ENCODE measurements at regions not wholly inside any gene's neighbourhood (a gene's known extent, or its start where the extent isn't known, plus 50 kb on each side); places are given as distances from the start of the nearest gene placed in this dataset.
A peak's percentile ranks its signal among the peaks of the same experiment; 100 is the strongest.

DNA sequence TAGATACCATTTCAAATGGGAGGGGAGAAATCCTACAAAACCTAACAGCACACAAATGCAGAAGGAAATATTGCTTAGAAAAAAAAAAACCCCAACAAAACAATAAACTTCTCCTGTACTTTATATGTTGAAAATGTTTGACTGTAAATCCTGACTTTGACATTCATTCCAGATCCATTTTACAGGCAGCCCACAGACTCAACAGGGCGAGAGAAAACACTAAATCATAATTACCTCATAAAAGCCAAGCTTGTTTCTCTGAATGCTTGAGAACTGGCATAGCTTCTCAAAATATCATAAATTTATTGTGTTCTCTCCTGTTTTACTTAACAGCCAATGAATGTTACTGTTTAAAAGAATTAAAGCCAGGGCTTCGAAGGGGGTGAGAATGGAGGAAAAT lies 273.2 kb downstream of the CD83 start:
- Mint-ChIP-seq H3K27ac (ENCODE audit: unreplicated experiment) (no peak overlapping the region), H3K4me1 (ENCODE audit: unreplicated experiment) (no peaks in the 10 kb centered on the region), H3K9me3 (ENCODE audit: unreplicated experiment) (no peaks in the 10 kb centered on the region), H3K36me3 (ENCODE audit: unreplicated experiment) (no peaks in the 10 kb centered on the region), H3K27me3 (ENCODE audit: unreplicated experiment) (peaks cover 55% of the 10 kb centered on the region), H3K4me3 (ENCODE audit: unreplicated experiment) (no peak overlapping the region)
- TF ChIP-seq, protein P1, sequence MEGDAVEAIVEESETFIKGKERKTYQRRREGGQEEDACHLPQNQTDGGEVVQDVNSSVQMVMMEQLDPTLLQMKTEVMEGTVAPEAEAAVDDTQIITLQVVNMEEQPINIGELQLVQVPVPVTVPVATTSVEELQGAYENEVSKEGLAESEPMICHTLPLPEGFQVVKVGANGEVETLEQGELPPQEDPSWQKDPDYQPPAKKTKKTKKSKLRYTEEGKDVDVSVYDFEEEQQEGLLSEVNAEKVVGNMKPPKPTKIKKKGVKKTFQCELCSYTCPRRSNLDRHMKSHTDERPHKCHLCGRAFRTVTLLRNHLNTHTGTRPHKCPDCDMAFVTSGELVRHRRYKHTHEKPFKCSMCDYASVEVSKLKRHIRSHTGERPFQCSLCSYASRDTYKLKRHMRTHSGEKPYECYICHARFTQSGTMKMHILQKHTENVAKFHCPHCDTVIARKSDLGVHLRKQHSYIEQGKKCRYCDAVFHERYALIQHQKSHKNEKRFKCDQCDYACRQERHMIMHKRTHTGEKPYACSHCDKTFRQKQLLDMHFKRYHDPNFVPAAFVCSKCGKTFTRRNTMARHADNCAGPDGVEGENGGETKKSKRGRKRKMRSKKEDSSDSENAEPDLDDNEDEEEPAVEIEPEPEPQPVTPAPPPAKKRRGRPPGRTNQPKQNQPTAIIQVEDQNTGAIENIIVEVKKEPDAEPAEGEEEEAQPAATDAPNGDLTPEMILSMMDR (IDR thresholded peaks at IDR 0.05), result no peak
- DNase-seq (ENCODE audit: extremely low spot score, unreplicated experiment), result no peak

DNA sequence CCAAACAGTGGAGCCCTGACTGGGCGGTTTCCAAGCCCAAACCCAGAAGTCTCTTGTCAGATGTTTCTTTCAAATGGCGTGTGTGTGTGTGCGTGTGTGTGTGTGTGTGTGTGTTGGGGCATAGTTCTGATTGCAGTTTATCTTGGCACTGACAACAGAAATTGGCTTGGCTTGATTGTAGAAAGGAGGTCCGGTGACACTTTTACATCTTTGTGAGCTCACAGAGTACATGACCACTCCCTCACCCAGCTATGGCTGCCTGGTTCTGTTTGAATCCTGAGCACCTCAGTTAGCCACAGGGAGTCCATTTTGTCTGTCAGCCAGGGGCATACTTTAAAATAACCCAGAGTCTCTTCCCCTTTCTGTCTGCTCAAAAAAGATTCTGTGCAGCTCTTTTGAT lies 276.3 kb downstream of the CD83 start:
- no peak overlapping the region for H3K27ac Mint-ChIP-seq (ENCODE audit: unreplicated experiment)
- H3K27me3 Mint-ChIP-seq (ENCODE audit: unreplicated experiment), result peaks cover 60% of the 10 kb centered on the region
- TF ChIP-seq, protein P1 (IDR thresholded peaks at IDR 0.05), result no peak
- no peaks in the 10 kb centered on the region for H3K4me1 Mint-ChIP-seq (ENCODE audit: unreplicated experiment)
- no peak for DNase-seq (ENCODE audit: extremely low spot score, unreplicated experiment)
- no peak overlapping the region for H3K4me3 Mint-ChIP-seq (ENCODE audit: unreplicated experiment)
- no peaks in the 10 kb centered on the region for H3K9me3 Mint-ChIP-seq (ENCODE audit: unreplicated experiment)
- H3K36me3 Mint-ChIP-seq (ENCODE audit: unreplicated experiment), result no peaks in the 10 kb centered on the region

DNA sequence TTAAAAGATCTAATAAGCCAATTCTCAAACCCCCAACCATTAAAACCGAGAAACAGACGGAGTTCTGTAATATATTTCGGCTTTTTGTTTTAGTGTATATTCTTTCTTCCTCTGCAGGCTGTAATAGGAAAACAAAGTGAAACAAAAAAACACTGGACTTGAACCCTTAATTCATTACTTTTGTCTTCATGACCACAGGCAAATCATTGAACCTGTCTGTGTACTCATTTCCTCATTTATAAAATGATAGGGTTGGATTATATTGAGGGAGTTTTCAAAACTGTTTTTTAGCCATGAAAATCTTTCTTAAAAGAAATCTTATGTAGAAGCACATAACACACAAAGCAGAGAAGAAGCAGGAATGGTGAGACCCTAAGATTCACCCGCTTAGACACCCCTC lies 278.8 kb downstream of the CD83 start:
- H3K4me3 Mint-ChIP-seq (ENCODE audit: unreplicated experiment), result no peak overlapping the region
- peaks cover 44% of the 10 kb centered on the region for H3K27me3 Mint-ChIP-seq (ENCODE audit: unreplicated experiment)
- TF ChIP-seq, protein P1 (IDR thresholded peaks at IDR 0.05), result no peak
- peaks cover 1% of the 10 kb centered on the region for H3K4me1 Mint-ChIP-seq (ENCODE audit: unreplicated experiment)
- no peaks in the 10 kb centered on the region for H3K9me3 Mint-ChIP-seq (ENCODE audit: unreplicated experiment)
- no peak overlapping the region for H3K27ac Mint-ChIP-seq (ENCODE audit: unreplicated experiment)
- no peak for DNase-seq (ENCODE audit: extremely low spot score, unreplicated experiment)
- H3K36me3 Mint-ChIP-seq (ENCODE audit: unreplicated experiment), result no peaks in the 10 kb centered on the region

DNA sequence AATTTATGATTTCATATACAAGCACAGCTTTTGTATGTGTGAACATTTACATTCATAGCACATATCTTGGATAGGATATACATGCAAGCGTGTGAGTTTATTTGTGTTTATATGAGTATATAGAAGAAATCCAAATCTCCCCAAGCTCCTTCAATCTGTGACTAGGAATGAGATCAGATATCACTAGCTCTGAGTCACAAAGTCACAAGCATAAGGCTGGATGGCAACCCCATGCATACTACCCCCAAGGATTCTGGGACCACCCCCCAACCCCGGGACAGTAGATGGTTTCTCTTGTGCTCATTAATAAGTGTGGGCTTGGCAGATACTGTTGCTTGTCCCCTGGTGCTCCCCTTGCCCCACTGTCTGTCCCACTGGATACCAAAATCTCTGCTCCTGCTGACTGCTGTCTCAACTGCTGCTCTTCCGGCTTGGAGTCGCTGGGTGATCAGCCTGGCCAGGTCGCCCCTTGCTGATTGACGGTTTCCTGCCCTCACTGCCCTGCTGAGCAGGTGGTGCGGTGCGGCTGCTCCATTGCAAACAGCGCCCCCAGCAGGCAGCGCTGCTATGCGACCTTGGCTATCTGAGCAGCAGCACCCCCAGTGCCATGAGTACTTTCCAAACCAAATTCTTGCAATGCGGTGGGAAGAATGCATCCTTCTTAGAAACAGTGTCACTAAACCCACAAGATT lies 279.4 kb downstream of the CD83 start:
- Mint-ChIP-seq H3K27ac (ENCODE audit: unreplicated experiment) (no peak overlapping the region), H3K36me3 (ENCODE audit: unreplicated experiment) (no peaks in the 10 kb centered on the region), H3K27me3 (ENCODE audit: unreplicated experiment) (peaks cover 40% of the 10 kb centered on the region), H3K4me1 (ENCODE audit: unreplicated experiment) (peaks cover 2% of the 10 kb centered on the region), H3K9me3 (ENCODE audit: unreplicated experiment) (no peaks in the 10 kb centered on the region), H3K4me3 (ENCODE audit: unreplicated experiment) (no peak overlapping the region)
- DNase-seq (ENCODE audit: extremely low spot score, unreplicated experiment), result no peak
- TF ChIP-seq, protein P1 (IDR thresholded peaks at IDR 0.05), result peak; percentile 27

DNA sequence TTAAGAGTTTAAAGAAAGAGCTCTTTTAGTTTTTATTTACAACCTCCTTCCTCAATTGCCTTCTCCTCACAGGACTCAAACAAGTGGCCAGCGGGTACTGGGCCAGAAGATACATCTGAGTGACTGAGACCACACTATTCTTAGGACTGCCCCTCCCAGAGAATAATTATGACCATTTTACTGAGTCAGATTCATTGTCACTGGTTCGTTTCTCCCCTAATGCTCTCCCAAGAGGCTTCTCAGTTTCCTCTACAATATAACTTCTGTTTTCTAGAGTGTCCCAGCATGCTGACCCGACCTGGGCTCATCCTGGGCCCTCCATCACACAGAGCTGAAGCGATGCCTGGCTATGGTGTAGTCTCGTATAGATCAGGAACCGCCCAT lies 279.9 kb downstream of the CD83 start:
- Mint-ChIP-seq H3K27ac (ENCODE audit: unreplicated experiment) (no peak overlapping the region), H3K9me3 (ENCODE audit: unreplicated experiment) (no peaks in the 10 kb centered on the region), H3K36me3 (ENCODE audit: unreplicated experiment) (no peaks in the 10 kb centered on the region), H3K4me3 (ENCODE audit: unreplicated experiment) (no peak overlapping the region), H3K27me3 (ENCODE audit: unreplicated experiment) (peaks cover 37% of the 10 kb centered on the region), H3K4me1 (ENCODE audit: unreplicated experiment) (peaks cover 2% of the 10 kb centered on the region)
- TF ChIP-seq, protein P1 (IDR thresholded peaks at IDR 0.05), result no peak
- no peak for DNase-seq (ENCODE audit: extremely low spot score, unreplicated experiment)

All from osteocyte (in vitro differentiated cells).